WTC11 (cell line): ENCODE measurements at regions not wholly inside any gene's neighbourhood (a gene's known extent, or its start where the extent isn't known, plus 50 kb on each side); places are given as distances from the start of the nearest gene placed in this dataset.

Experiments
- CTCF ChIP-seq: fragments of 200-600 bp; IDR thresholded peaks from 2 replicates; pipeline ENCODE4 v1.8.0; 2022; ENCODE audit warnings: antibody characterized with exemption
- HMGA2 ChIP-seq: fragments of 250-450 bp; sonication (Bioruptor Pico); IDR thresholded peaks from 2 replicates; pipeline ENCODE4 v1.4.0; 2021; ENCODE audit warnings: mild to moderate bottlenecking, moderate library complexity
- MAX ChIP-seq: sonication (generic); formaldehyde crosslinking; IDR thresholded peaks from 2 replicates; pipeline ENCODE4 v1.8.0; 2022; ENCODE audit warnings: mild to moderate bottlenecking, missing genetic modification reagents
- SMAD3 ChIP-seq: sonication (generic); formaldehyde crosslinking; IDR thresholded peaks from 2 replicates; pipeline ENCODE4 v1.8.0; 2022; ENCODE audit warnings: missing genetic modification reagents, mild to moderate bottlenecking, borderline replicate concordance
- TP53 ChIP-seq: sonication (generic); formaldehyde crosslinking; IDR thresholded peaks from 2 replicates; pipeline ENCODE4 v1.8.1; 2023; ENCODE audit warnings: mild to moderate bottlenecking, missing genetic modification reagents

GRCh38 chr4:27662426-27662825 is 801.8 kb downstream of the STIM2 start:
- no peak for TF ChIP-seq SMAD3 (CRISPR knock-in tag)
- TF ChIP-seq CTCF = no peak
- TF ChIP-seq HMGA2 (CRISPR knock-in tag) = no peak
- no peak for TF ChIP-seq MAX (CRISPR knock-in tag)
- TF ChIP-seq TP53 (CRISPR knock-in tag) = no peak
